H9 (cell line): ENCODE measurements at regions not wholly inside any gene's neighbourhood (a gene's known extent, or its start where the extent isn't known, plus 50 kb on each side); places are given as distances from the start of the nearest gene placed in this dataset.

Source experiments
- DNase-seq: peaks from one replicate; pipeline ENCODE4 v3.0.0-alpha.2; 2017
- H2AFZ ChIP-seq: one replicate; pipeline ENCODE4 v1.6.1; 2013; ENCODE audit warnings: mild to moderate bottlenecking, low read length, control low read depth, moderate library complexity
- H2AK5ac ChIP-seq: 2 replicates; pipeline ENCODE4 v1.6.1; 2013; ENCODE audit warnings: low read length, control low read depth, mixed read lengths; ENCODE audit not compliant: insufficient read length
- H2BK120ac ChIP-seq: one replicate; pipeline ENCODE4 v1.6.1; 2013; ENCODE audit warnings: low read depth, mild to moderate bottlenecking, low read length, control low read depth, inconsistent platforms; ENCODE audit not compliant: poor library complexity, severe bottlenecking
- H2BK12ac ChIP-seq: 2 replicates; pipeline ENCODE4 v1.6.1; 2013; ENCODE audit warnings: low read length, control low read depth, mixed read lengths, low read depth; ENCODE audit not compliant: insufficient read length
- H2BK15ac ChIP-seq: 2 replicates; pipeline ENCODE4 v1.6.1; 2013; ENCODE audit warnings: low read depth, low read length, control low read depth
- H2BK20ac ChIP-seq: one replicate; pipeline ENCODE4 v1.6.1; 2013; ENCODE audit warnings: low read depth, mild to moderate bottlenecking, low read length, control low read depth, inconsistent platforms; ENCODE audit not compliant: poor library complexity, severe bottlenecking
- H2BK5ac ChIP-seq: 2 replicates; pipeline ENCODE4 v1.6.1; 2013; ENCODE audit warnings: low read length, control low read depth, mixed read lengths; ENCODE audit not compliant: insufficient read length
- H3K14ac ChIP-seq: 2 replicates; pipeline ENCODE4 v1.6.1; 2013; ENCODE audit warnings: low read length, control low read depth; ENCODE audit not compliant: insufficient read depth
- H3K18ac ChIP-seq: 2 replicates; pipeline ENCODE4 v1.6.1; 2013; ENCODE audit warnings: low read depth, mild to moderate bottlenecking, mixed read lengths, low read length, control low read depth; ENCODE audit not compliant: insufficient read length
- H3K23ac ChIP-seq: 2 replicates; pipeline ENCODE4 v1.6.1; 2013; ENCODE audit warnings: low read length, control low read depth, mixed read lengths, low read depth; ENCODE audit not compliant: insufficient read length
- H3K23me2 ChIP-seq: 2 replicates; pipeline ENCODE4 v1.6.1; 2013; ENCODE audit warnings: low read depth, mild to moderate bottlenecking, mixed read lengths, low read length, control low read depth; ENCODE audit not compliant: insufficient read length, poor library complexity, severe bottlenecking
- H3K27ac ChIP-seq: 2 replicates; pipeline ENCODE4 v1.5.1; 2013; ENCODE audit warnings: low read length, control low read depth, mixed read lengths, low read depth; ENCODE audit not compliant: insufficient read length
- H3K27me3 ChIP-seq: 2 replicates; pipeline ENCODE4 v1.6.1; 2013; ENCODE audit warnings: low read length, control low read depth, inconsistent platforms; ENCODE audit not compliant: insufficient read depth
- H3K4ac ChIP-seq: 2 replicates; pipeline ENCODE4 v1.6.1; 2013; ENCODE audit warnings: low read depth, mild to moderate bottlenecking, control low read depth, inconsistent platforms, low read length, moderate library complexity
- H3K4me1 ChIP-seq: 2 replicates; pipeline ENCODE4 v1.6.1; 2013; ENCODE audit warnings: low read length, control low read depth, inconsistent platforms; ENCODE audit not compliant: insufficient read depth
- H3K4me2 ChIP-seq: 2 replicates; pipeline ENCODE4 v1.6.1; 2013; ENCODE audit warnings: low read length, control low read depth, mixed read lengths; ENCODE audit not compliant: insufficient read length, insufficient read depth
- H3K56ac ChIP-seq: 2 replicates; pipeline ENCODE4 v1.6.1; 2013; ENCODE audit warnings: low read depth, mild to moderate bottlenecking, mixed read lengths, low read length, control low read depth; ENCODE audit not compliant: insufficient read length
- H3K79me1 ChIP-seq: 2 replicates; pipeline ENCODE4 v1.6.1; 2013; ENCODE audit warnings: low read depth, mild to moderate bottlenecking, moderate library complexity, low read length, control low read depth, inconsistent platforms; ENCODE audit not compliant: insufficient read depth, poor library complexity, severe bottlenecking
- H3K79me2 ChIP-seq: 2 replicates; pipeline ENCODE4 v1.6.1; 2013; ENCODE audit warnings: low read length, control low read depth, inconsistent platforms; ENCODE audit not compliant: insufficient read depth
- H3K9ac ChIP-seq: 2 replicates; pipeline ENCODE4 v1.6.1; 2013; ENCODE audit warnings: low read length, control low read depth, mixed read lengths; ENCODE audit not compliant: insufficient read length; ENCODE audit errors: extremely low read depth
- H3K9me3 ChIP-seq: one replicate; pipeline ENCODE4 v1.6.1; 2013; ENCODE audit warnings: low read depth, low read length, inconsistent platforms; ENCODE audit not compliant: control insufficient read depth
- H3T11ph ChIP-seq: one replicate; pipeline ENCODE4 v1.6.1; 2013; ENCODE audit warnings: mild to moderate bottlenecking, low read length, control low read depth, inconsistent platforms
- H4K20me1 ChIP-seq: one replicate; pipeline ENCODE4 v1.6.1; 2013; ENCODE audit not compliant: control insufficient read depth, insufficient read length, insufficient read depth
- H4K5ac ChIP-seq: 2 replicates; pipeline ENCODE4 v1.6.1; 2013; ENCODE audit warnings: low read depth, mild to moderate bottlenecking, mixed read lengths, low read length, control low read depth; ENCODE audit not compliant: insufficient read length
- H4K8ac ChIP-seq: replicated peaks from 2 replicates; pipeline ENCODE4 v1.6.1; 2013; ENCODE audit warnings: low read length, control low read depth, mixed read lengths, low read depth; ENCODE audit not compliant: insufficient read length
- H4K91ac ChIP-seq: 2 replicates; pipeline ENCODE4 v1.6.1; 2013; ENCODE audit warnings: low read depth, mild to moderate bottlenecking, moderate library complexity, mixed read lengths, low read length, control low read depth; ENCODE audit not compliant: insufficient read length
- H3K27ac Mint-ChIP-seq, 3 experiments: 2 replicates in 2 of 3; 3 replicates in 1 of 3; pipeline ENCODE4 v1.8.0; 2020 to 2021; ENCODE audit warnings: mixed read lengths in 3 of 3, mild to moderate bottlenecking in 1 of 3, moderate library complexity in 1 of 3
- H3K27me3 Mint-ChIP-seq: 2 replicates; pipeline ENCODE4 v1.8.0; 2021; ENCODE audit warnings: low read depth, mild to moderate bottlenecking, moderate library complexity, mixed read lengths
- H3K36me3 Mint-ChIP-seq, 3 experiments: 2 replicates in 2 of 3; 3 replicates in 1 of 3; pipeline ENCODE4 v1.8.0; 2020 to 2021; ENCODE audit warnings: low read depth in 3 of 3, mixed read lengths in 3 of 3; ENCODE audit not compliant: insufficient read depth in 1 of 3
- H3K4me1 Mint-ChIP-seq, 2 experiments: 2 replicates each; pipeline ENCODE4 v1.8.0; 2020; ENCODE audit warnings: mixed read lengths in 2 of 2
- H3K4me3 Mint-ChIP-seq, 2 experiments: 2 replicates in 1 of 2; 3 replicates in 1 of 2; pipeline ENCODE4 v1.8.0; 2020 to 2021; ENCODE audit warnings: mild to moderate bottlenecking in 2 of 2, mixed read lengths in 2 of 2, moderate library complexity in 1 of 2
- H3K9me3 Mint-ChIP-seq, 2 experiments: 2 replicates in 1 of 2; 3 replicates in 1 of 2; pipeline ENCODE4 v1.8.0; 2020; ENCODE audit warnings: mild to moderate bottlenecking in 2 of 2, mixed read lengths in 2 of 2, moderate library complexity in 1 of 2
- CTCF ChIP-seq: fragments of 200-600 bp; sonication (generic); conservative IDR thresholded peaks from 3 replicates; pipeline ENCODE4 v1.8.0; 2021; ENCODE audit warnings: antibody characterized with exemption, mild to moderate bottlenecking
- WGBS: extraction: QIAGEN DNeasy Blood & Tissue Kit; methylation state at CpG from one replicate; pipeline ENCODE4 v1.1.7; 2013; ENCODE audit warnings: missing lambda C conversion rate, low lambda C conversion rate, mixed read lengths; ENCODE audit not compliant: insufficient read length; ENCODE audit errors: extremely low coverage; 5-methylcytosine and 5-hydroxymethylcytosine counted together

GRCh38 chr6:139914910-139915309 lies 540.5 kb upstream of the CITED2 start:
- Histone ChIP-seq H4K91ac (no peak overlapping the region), H2BK5ac (no peak overlapping the region), H2AFZ (no peak overlapping the region), H2BK120ac (no peak overlapping the region), H3K23me2 (no peaks in the 10 kb centered on the region), H3K56ac (no peak overlapping the region), H3K9ac (no peak overlapping the region), H3K14ac (no peak overlapping the region), H3K79me2 (no peaks in the 10 kb centered on the region), H3K27ac (no peak overlapping the region), H4K5ac (no peak overlapping the region), H4K8ac (no peak overlapping the region), H3K23ac (no peak overlapping the region), H3K4me2 (no peak overlapping the region), H3K79me1 (no peaks in the 10 kb centered on the region), H4K20me1 (no peaks in the 10 kb centered on the region), H2BK15ac (no peak overlapping the region), H2BK20ac (no peak overlapping the region), H2BK12ac (no peak overlapping the region), H2AK5ac (no peak overlapping the region), H3K18ac (no peak overlapping the region), H3K4me1 (no peaks in the 10 kb centered on the region), H3K27me3 (no peaks in the 10 kb centered on the region), H3T11ph (no peak overlapping the region), H3K9me3 (no peaks in the 10 kb centered on the region), H3K4ac (no peak overlapping the region)
- Mint-ChIP-seq H3K4me3 (no peak overlapping the region), H3K27me3 (no peaks in the 10 kb centered on the region), H3K4me1 (peaks cover 12 to 18% of the 10 kb centered on the region in 2 experiments), H3K36me3 (peaks cover 0 to 19% (median under 1%) of the 10 kb centered on the region in 3 experiments; a peak in 5 of 7 replicates), H3K9me3 (peaks cover 7 to 10% of the 10 kb centered on the region in 2 experiments; a peak in 4 of 5 replicates), H3K27ac (no peak overlapping the region)
- no peak for DNase-seq
- WGBS: no CpG with 5 or more reads among the region's 2 CpGs
- no peak for TF ChIP-seq CTCF
